MG63 (cell line): ENCODE measurements at regions not wholly inside any gene's neighbourhood (a gene's known extent, or its start where the extent isn't known, plus 50 kb on each side); places are given as distances from the start of the nearest gene placed in this dataset.
"Not testable (repeated sequence)": the region's sequence is repeated elsewhere in the genome, so short reads cannot be mapped to it uniquely, and the experiment has no call there.

Experiments
- DNase-seq: peaks from one replicate; pipeline ENCODE4 v3.0.0-alpha.2; 2020
- H3K27me3 ChIP-seq: fragments of 250-450 bp; sonication (Bioruptor Pico); 2 replicates; pipeline ENCODE4 v1.5.1; 2020; ENCODE audit warnings: mild to moderate bottlenecking, moderate library complexity
- H3K36me3 ChIP-seq: fragments of 250-450 bp; sonication (Bioruptor Pico); 2 replicates; pipeline ENCODE4 v1.5.1; 2020; ENCODE audit warnings: mild to moderate bottlenecking, moderate library complexity
- H3K4me3 ChIP-seq: fragments of 250-450 bp; sonication (Bioruptor Pico); 2 replicates; pipeline ENCODE4 v1.5.1; 2020; ENCODE audit warnings: mild to moderate bottlenecking, moderate library complexity
- H3K9me3 ChIP-seq: fragments of 250-450 bp; sonication (Bioruptor Pico); 2 replicates; pipeline ENCODE4 v1.5.1; 2020; ENCODE audit warnings: mild to moderate bottlenecking, moderate library complexity

GRCh38 chr12:124470806-124471205 lies 96.6 kb downstream of the NCOR2 start:
- DNase-seq = no peak
- H3K27me3 ChIP-seq = no peaks in the 10 kb centered on the region
- peaks cover 75% of the 10 kb centered on the region for H3K36me3 ChIP-seq
- H3K9me3 ChIP-seq = peaks cover 14% of the 10 kb centered on the region
- H3K4me3 ChIP-seq = no peak overlapping the region

GRCh38 chr12:124470139-124470538 lies 97.3 kb downstream of the NCOR2 start:
- peaks cover 75% of the 10 kb centered on the region for H3K36me3 ChIP-seq
- DNase-seq = no peak
- H3K4me3 ChIP-seq = no peak overlapping the region

GRCh38 chr12:124469193-124469888 lies 98.1 kb downstream of the NCOR2 start:
- H3K36me3 ChIP-seq = peaks cover 75% of the 10 kb centered on the region
- DNase-seq = no peak
- H3K4me3 ChIP-seq = no peak overlapping the region
- no peaks in the 10 kb centered on the region for H3K27me3 ChIP-seq
- peaks cover 17% of the 10 kb centered on the region for H3K9me3 ChIP-seq

More at GRCh38 chr12:124470139-124470538, 97.3 kb downstream of the NCOR2 start:
- Histone ChIP-seq H3K27me3 (no peaks in the 10 kb centered on the region), H3K9me3 (peaks cover 14% of the 10 kb centered on the region)

GRCh38 chr12:124467549-124467948 lies 99.9 kb downstream of the NCOR2 start:
- not testable (repeated sequence) for DNase-seq, H3K4me3 ChIP-seq, H3K27me3 ChIP-seq
- Histone ChIP-seq H3K9me3 (peaks cover 10% of the 10 kb centered on the region), H3K36me3 (peaks cover 57% of the 10 kb centered on the region)

- no peaks in the 10 kb centered on the region for H3K27me3 ChIP-seq
- peaks cover 54% of the 10 kb centered on the region for H3K36me3 ChIP-seq
- DNase-seq = no peak
- H3K4me3 ChIP-seq = no peak overlapping the region
- H3K9me3 ChIP-seq = peaks cover 10% of the 10 kb centered on the region; the same call in 1 of the 2 replicates
Observed at GRCh38 chr12:124466216-124467128, 100.9 kb downstream of the NCOR2 start.

GRCh38 chr12:124465473-124465872 lies 101.9 kb downstream of the NCOR2 start:
- Histone ChIP-seq H3K4me3 (no peak overlapping the region), H3K36me3 (peaks cover 54% of the 10 kb centered on the region)

GRCh38 chr12:124464830-124465229 lies 102.6 kb downstream of the NCOR2 start:
- Histone ChIP-seq H3K27me3 (no peaks in the 10 kb centered on the region), H3K36me3 (peaks cover 56% of the 10 kb centered on the region), H3K4me3 (no peak overlapping the region), H3K9me3 (peaks cover 10% of the 10 kb centered on the region; the same call in 1 of the 2 replicates)
- no peak for DNase-seq

More at GRCh38 chr12:124465473-124465872, 101.9 kb downstream of the NCOR2 start:
- H3K27me3 ChIP-seq = no peaks in the 10 kb centered on the region
- no peak for DNase-seq
- peaks cover 10% of the 10 kb centered on the region; the same call in 1 of the 2 replicates for H3K9me3 ChIP-seq

- no peaks in the 10 kb centered on the region for H3K27me3 ChIP-seq
- peaks cover 4% of the 10 kb centered on the region; the same call in 1 of the 2 replicates for H3K9me3 ChIP-seq
- H3K36me3 ChIP-seq = peaks cover 53% of the 10 kb centered on the region
- no peak overlapping the region for H3K4me3 ChIP-seq
- DNase-seq = no peak
Observed at GRCh38 chr12:124464062-124464461, 103.3 kb downstream of the NCOR2 start.

- H3K27me3 ChIP-seq = no peaks in the 10 kb centered on the region
Observed at GRCh38 chr12:124463341-124463921, 104.0 kb downstream of the NCOR2 start.

GRCh38 chr12:124462750-124463149 lies 104.7 kb downstream of the NCOR2 start:
- H3K27me3 ChIP-seq = no peaks in the 10 kb centered on the region
- 0 out of 2 replicates have a peak, but pooled peaks cover 3% of the 10 kb centered on the region for H3K9me3 ChIP-seq
- DNase-seq = no peak
- H3K4me3 ChIP-seq = no peak overlapping the region
- H3K36me3 ChIP-seq = peaks cover 58% of the 10 kb centered on the region

More at GRCh38 chr12:124463341-124463921, 104.0 kb downstream of the NCOR2 start:
- H3K9me3 ChIP-seq = 0 out of 2 replicates have a peak, but pooled peaks cover 3% of the 10 kb centered on the region
- no peak for DNase-seq
- H3K4me3 ChIP-seq = no peak overlapping the region
- peaks cover 56% of the 10 kb centered on the region for H3K36me3 ChIP-seq

- Histone ChIP-seq H3K36me3 (peaks cover 58% of the 10 kb centered on the region), H3K27me3 (no peaks in the 10 kb centered on the region), H3K9me3 (0 out of 2 replicates have a peak, but pooled peaks cover 3% of the 10 kb centered on the region), H3K4me3 (no peak overlapping the region)
- DNase-seq = no peak
Observed at GRCh38 chr12:124461851-124462623, 105.4 kb downstream of the NCOR2 start.

GRCh38 chr12:124461241-124461673 lies 106.2 kb downstream of the NCOR2 start:
- 0 out of 2 replicates have a peak, but pooled peaks cover 3% of the 10 kb centered on the region for H3K9me3 ChIP-seq
- no peak overlapping the region for H3K4me3 ChIP-seq
- peaks cover 53% of the 10 kb centered on the region for H3K36me3 ChIP-seq
- no peaks in the 10 kb centered on the region for H3K27me3 ChIP-seq
- no peak for DNase-seq

GRCh38 chr12:124460771-124461170 lies 106.6 kb downstream of the NCOR2 start:
- Histone ChIP-seq H3K36me3 (peaks cover 48% of the 10 kb centered on the region), H3K9me3 (0 out of 2 replicates have a peak, but pooled peaks cover 3% of the 10 kb centered on the region), H3K4me3 (no peak overlapping the region), H3K27me3 (no peaks in the 10 kb centered on the region)
- DNase-seq = no peak

- H3K36me3 ChIP-seq = peaks cover 41% of the 10 kb centered on the region
Observed at GRCh38 chr12:124459852-124460645, 107.4 kb downstream of the NCOR2 start.

More at GRCh38 chr12:124459852-124460645, 107.4 kb downstream of the NCOR2 start:
- DNase-seq = no peak
- H3K4me3 ChIP-seq = no peak overlapping the region
- H3K27me3 ChIP-seq = no peaks in the 10 kb centered on the region
- 0 out of 2 replicates have a peak, but pooled peaks cover 2% of the 10 kb centered on the region for H3K9me3 ChIP-seq
